ENCODE measurements at regions not wholly inside any gene's neighbourhood (a gene's known extent, or its start where the extent isn't known, plus 50 kb on each side); places are given as distances from the start of the nearest gene placed in this dataset.

- peaks cover 7% of the 10 kb centered on the region for H3K9me3 Mint-ChIP-seq
- no peak overlapping the region for H3K27ac Mint-ChIP-seq
- H3K36me3 Mint-ChIP-seq (ENCODE audit: low read depth): no peaks in the 10 kb centered on the region
- ATAC-seq (no peak), DNase-seq (peak; percentile 13)
- ChIA-PET CTCF (interaction anchor here (0.6 to 1.8 kb wide), 7 partner anchors 8 to 562 kb away, joined by 3 to 5 read pairs (median 3); no protein-coding TSS in a partner anchor), POLR2A (no interaction called here)
- TF ChIP-seq CTCF (IDR thresholded peaks at IDR 0.05): peak; percentile 66
- intact Hi-C loops (cut with micrococcal nuclease): no loop called here
- H3K4me1 Mint-ChIP-seq (ENCODE audit: low read depth): no peaks in the 10 kb centered on the region
- no peak overlapping the region for H3K4me3 Mint-ChIP-seq
- no peaks in the 10 kb centered on the region for H3K27me3 Mint-ChIP-seq
These were observed 2124.9 kb downstream of the MAT2B start for GRCh38 chr5:165630261-165630778.

- H3K4me3 Mint-ChIP-seq: no peak overlapping the region
- no peaks in the 10 kb centered on the region for H3K4me1 Mint-ChIP-seq (ENCODE audit: low read depth)
- CTCF ChIA-PET: interaction anchor here (1.4 to 1.8 kb wide), 3 partner anchors 11 to 16 kb away, joined by 3 to 5 read pairs (median 5); no protein-coding TSS in a partner anchor
- TF ChIP-seq CTCF (IDR thresholded peaks at IDR 0.05): no peak
- peaks cover 7% of the 10 kb centered on the region for H3K9me3 Mint-ChIP-seq
- intact Hi-C loops (cut with micrococcal nuclease): no loop called here
- DNase-seq (no peak), ATAC-seq (no peak)
- H3K27me3 Mint-ChIP-seq: no peaks in the 10 kb centered on the region
- no peak overlapping the region for H3K27ac Mint-ChIP-seq
- POLR2A ChIA-PET: no interaction called here
- no peaks in the 10 kb centered on the region for H3K36me3 Mint-ChIP-seq (ENCODE audit: low read depth)
These were observed 2125.8 kb downstream of the MAT2B start for GRCh38 chr5:165631235-165631634.

GRCh38 chr5:165642366-165642765 lies 2136.9 kb downstream of the MAT2B start:
- H3K9me3 Mint-ChIP-seq: peaks cover 5% of the 10 kb centered on the region
- no peaks in the 10 kb centered on the region for H3K27me3 Mint-ChIP-seq
- no peak for TF ChIP-seq CTCF (IDR thresholded peaks at IDR 0.05)
- CTCF ChIA-PET: no interaction called here
- no peak overlapping the region for H3K27ac Mint-ChIP-seq
- H3K4me1 Mint-ChIP-seq (ENCODE audit: low read depth): no peaks in the 10 kb centered on the region
- H3K36me3 Mint-ChIP-seq (ENCODE audit: low read depth): no peaks in the 10 kb centered on the region
- POLR2A ChIA-PET: no interaction called here
- ATAC-seq (no peak), DNase-seq (no peak)
- H3K4me3 Mint-ChIP-seq: no peak overlapping the region
- intact Hi-C loops (cut with micrococcal nuclease): no loop called here

GRCh38 chr5:165665735-165666400 lies 2160.4 kb downstream of the MAT2B start:
- ChIA-PET CTCF (no interaction called here), POLR2A (no interaction called here)
- Mint-ChIP-seq H3K27me3 (no peaks in the 10 kb centered on the region), H3K4me3 (no peak overlapping the region), H3K9me3 (no peaks in the 10 kb centered on the region), H3K36me3 (ENCODE audit: low read depth) (no peaks in the 10 kb centered on the region), H3K4me1 (ENCODE audit: low read depth) (no peaks in the 10 kb centered on the region), H3K27ac (no peak overlapping the region)
- intact Hi-C loops (cut with micrococcal nuclease): no loop called here
- no peak for TF ChIP-seq CTCF (IDR thresholded peaks at IDR 0.05)
- ATAC-seq (no peak), DNase-seq (no peak)

GRCh38 chr5:165673499-165673898 lies 2168.1 kb downstream of the MAT2B start:
- Mint-ChIP-seq H3K36me3 (ENCODE audit: low read depth) (no peaks in the 10 kb centered on the region), H3K4me1 (ENCODE audit: low read depth) (no peaks in the 10 kb centered on the region), H3K27ac (no peak overlapping the region), H3K9me3 (peaks cover 10% of the 10 kb centered on the region), H3K4me3 (no peak overlapping the region), H3K27me3 (no peaks in the 10 kb centered on the region)
- intact Hi-C loops (cut with micrococcal nuclease): no loop called here
- ChIA-PET CTCF (no interaction called here), POLR2A (no interaction called here)
- no peak for TF ChIP-seq CTCF (IDR thresholded peaks at IDR 0.05)
- ATAC-seq (no peak), DNase-seq (no peak)

All from activated CD8-positive, alpha-beta T cell treated with anti-CD3 and anti-CD28 coated beads for 36 hours (primary cell).